OCI-LY1 (cell line): ENCODE measurements at regions not wholly inside any gene's neighbourhood (a gene's known extent, or its start where the extent isn't known, plus 50 kb on each side); places are given as distances from the start of the nearest gene placed in this dataset.

Source experiments
- H2AFZ ChIP-seq: fragments of 200-600 bp; sonication (generic), shearing (Covaris generic); 2 replicates; pipeline ENCODE4 v1.6.0; 2014; ENCODE audit warnings: antibody characterized with exemption, mild to moderate bottlenecking, low read length
- H3F3A ChIP-seq: fragments of 200-600 bp; sonication (generic), shearing (Covaris generic); 2 replicates; pipeline ENCODE4 v1.6.0; 2014; ENCODE audit warnings: mild to moderate bottlenecking, antibody characterized with exemption, low read length, moderate library complexity; ENCODE audit not compliant: insufficient read depth
- H3K27ac ChIP-seq: fragments of 200-600 bp; sonication (generic); 2 replicates; pipeline ENCODE4 v1.5.1; 2014; ENCODE audit warnings: low read length, mixed run types, mild to moderate bottlenecking, low read depth; ENCODE audit not compliant: poor library complexity, severe bottlenecking
- H3K27me3 ChIP-seq: fragments of 200-600 bp; sonication (generic); 2 replicates; pipeline ENCODE4 v1.6.0; 2014; ENCODE audit warnings: antibody characterized with exemption, mild to moderate bottlenecking, low read length, moderate library complexity; ENCODE audit not compliant: insufficient read depth
- H3K36me3 ChIP-seq: fragments of 200-600 bp; sonication (generic); 2 replicates; pipeline ENCODE4 v1.6.1; 2014; ENCODE audit warnings: mild to moderate bottlenecking, antibody characterized with exemption, low read length, moderate library complexity, mixed read lengths; ENCODE audit not compliant: insufficient read depth
- H3K4me1 ChIP-seq: fragments of 200-600 bp; sonication (generic); 2 replicates; pipeline ENCODE4 v1.5.1; 2014; ENCODE audit warnings: mild to moderate bottlenecking, low read length, moderate library complexity; ENCODE audit not compliant: insufficient read depth, severe bottlenecking
- H3K4me2 ChIP-seq: fragments of 200-600 bp; sonication (generic), shearing (Covaris generic); 2 replicates; pipeline ENCODE4 v1.6.1; 2014; ENCODE audit warnings: low read length
- H3K4me3 ChIP-seq: fragments of 200-600 bp; sonication (generic); 2 replicates; pipeline ENCODE4 v1.5.1; 2014; ENCODE audit warnings: low read length, low read depth, mild to moderate bottlenecking, mixed read lengths; ENCODE audit not compliant: poor library complexity, severe bottlenecking
- H3K79me2 ChIP-seq: fragments of 200-600 bp; shearing (Covaris generic); 2 replicates; pipeline ENCODE4 v1.6.1; 2016; ENCODE audit warnings: mixed run types, low read length, mixed read lengths; ENCODE audit not compliant: insufficient read depth
- H3K9ac ChIP-seq: fragments of 200-600 bp; sonication (generic), shearing (Covaris generic); 2 replicates; pipeline ENCODE4 v1.6.1; 2014; ENCODE audit warnings: mild to moderate bottlenecking, low read length, mixed read lengths
- H3K9me2 ChIP-seq: fragments of 200-600 bp; sonication (generic), shearing (Covaris generic); 2 replicates; pipeline ENCODE4 v1.6.1; 2014; ENCODE audit warnings: low read depth, mild to moderate bottlenecking, low read length, mixed read lengths
- H3K9me3 ChIP-seq: fragments of 200-600 bp; shearing (Covaris generic); 2 replicates; pipeline ENCODE4 v1.6.1; 2014; ENCODE audit warnings: low read length, mixed read lengths
- H4K20me1 ChIP-seq: fragments of 200-600 bp; sonication (generic), shearing (Covaris generic); 2 replicates; pipeline ENCODE4 v1.6.0; 2016; ENCODE audit warnings: mild to moderate bottlenecking, low read length; ENCODE audit not compliant: insufficient read depth
- CTCF ChIP-seq: fragments of 200-600 bp; sonication (generic), shearing (Covaris generic); IDR thresholded peaks from 2 replicates; pipeline ENCODE4 v1.5.1; 2017; ENCODE audit warnings: mild to moderate bottlenecking, antibody characterized with exemption, low read length, moderate library complexity, mixed read lengths
- EZH2 ChIP-seq: fragments of 200-600 bp; sonication (generic), shearing (Covaris generic); IDR thresholded peaks from 2 replicates; pipeline ENCODE4 v1.8.0; 2017; ENCODE audit warnings: borderline replicate concordance, mixed run types, mild to moderate bottlenecking, antibody characterized with exemption, low read length, moderate library complexity, mixed read lengths

DNA sequence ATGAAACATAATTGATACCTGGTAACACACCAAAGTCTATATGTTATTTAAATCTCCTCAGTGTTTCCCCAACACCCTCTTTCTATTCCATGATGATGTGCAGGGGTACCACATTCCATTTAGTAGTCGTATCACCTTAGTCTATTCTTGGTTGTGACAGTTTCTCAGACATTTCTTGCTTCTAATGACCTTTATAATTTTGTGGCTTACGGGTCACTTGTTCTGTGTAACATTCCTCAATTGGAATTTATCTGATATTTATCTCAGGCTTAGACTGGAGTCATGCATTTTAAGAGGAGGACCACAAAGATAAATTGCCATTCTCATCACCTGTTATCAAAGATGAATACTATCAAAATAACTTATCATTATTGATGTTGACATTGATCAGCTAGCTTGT is 679.6 kb downstream of the USP25 start:
- H3K9ac ChIP-seq: no peak overlapping the region
- H2AFZ ChIP-seq: no peak overlapping the region
- no peaks in the 10 kb centered on the region for H3K9me3 ChIP-seq
- H3K9me2 ChIP-seq: no peaks in the 10 kb centered on the region
- no peak overlapping the region for H3K4me2 ChIP-seq
- H3K27ac ChIP-seq: no peak overlapping the region
- H4K20me1 ChIP-seq: no peaks in the 10 kb centered on the region
- H3K79me2 ChIP-seq: no peaks in the 10 kb centered on the region
- no peaks in the 10 kb centered on the region for H3F3A ChIP-seq
- H3K4me1 ChIP-seq: no peaks in the 10 kb centered on the region
- H3K27me3 ChIP-seq: no peaks in the 10 kb centered on the region
- no peaks in the 10 kb centered on the region for H3K36me3 ChIP-seq
- no peak overlapping the region for H3K4me3 ChIP-seq
- TF ChIP-seq CTCF: no peak
- TF ChIP-seq EZH2: no peak

DNA sequence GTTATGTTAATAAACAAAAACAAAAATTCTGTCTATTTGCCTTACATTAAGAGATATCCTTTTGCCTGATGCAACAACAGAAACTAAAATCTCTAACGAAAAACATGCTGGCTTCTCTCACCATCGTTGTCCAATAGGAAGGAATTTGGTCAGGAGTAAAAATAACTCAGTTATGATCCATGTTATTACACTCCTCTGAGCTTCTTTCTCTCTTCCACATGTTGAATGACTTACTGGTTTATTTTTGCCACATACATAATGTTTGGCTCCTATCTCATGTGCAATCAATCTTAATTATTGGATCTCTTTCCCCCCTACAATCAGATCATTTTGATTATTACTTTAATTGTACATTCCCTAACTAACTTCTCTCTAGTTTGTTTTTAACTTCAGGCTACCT is 688.4 kb downstream of the USP25 start:
- no peaks in the 10 kb centered on the region for H4K20me1 ChIP-seq
- no peaks in the 10 kb centered on the region for H3K27me3 ChIP-seq
- H3K9me3 ChIP-seq: no peaks in the 10 kb centered on the region
- H3F3A ChIP-seq: no peaks in the 10 kb centered on the region
- no peak overlapping the region for H3K9ac ChIP-seq
- no peak overlapping the region for H3K4me2 ChIP-seq
- H3K79me2 ChIP-seq: no peaks in the 10 kb centered on the region
- H2AFZ ChIP-seq: no peak overlapping the region
- no peaks in the 10 kb centered on the region for H3K9me2 ChIP-seq
- no peaks in the 10 kb centered on the region for H3K4me1 ChIP-seq
- TF ChIP-seq CTCF: no peak
- TF ChIP-seq EZH2: no peak
- H3K36me3 ChIP-seq: no peaks in the 10 kb centered on the region
- no peak overlapping the region for H3K4me3 ChIP-seq
- H3K27ac ChIP-seq: no peak overlapping the region

- no peak overlapping the region for H2AFZ ChIP-seq
- no peaks in the 10 kb centered on the region for H3K79me2 ChIP-seq
- no peaks in the 10 kb centered on the region for H3K4me1 ChIP-seq
- H3K9me2 ChIP-seq: no peaks in the 10 kb centered on the region
- H3K9me3 ChIP-seq: no peaks in the 10 kb centered on the region
- H3K36me3 ChIP-seq: no peaks in the 10 kb centered on the region
- H3K4me3 ChIP-seq: no peak overlapping the region
- no peaks in the 10 kb centered on the region for H4K20me1 ChIP-seq
- no peak for TF ChIP-seq CTCF
- no peak for TF ChIP-seq EZH2
- no peak overlapping the region for H3K4me2 ChIP-seq
- no peaks in the 10 kb centered on the region for H3F3A ChIP-seq
- no peaks in the 10 kb centered on the region for H3K27me3 ChIP-seq
- no peak overlapping the region for H3K27ac ChIP-seq
- H3K9ac ChIP-seq: no peak overlapping the region
Measured at GRCh38 chr21:16418642-16419041, 688.9 kb downstream of the USP25 start.
